Loucy (cell line): ENCODE measurements at regions not wholly inside any gene's neighbourhood (a gene's known extent, or its start where the extent isn't known, plus 50 kb on each side); places are given as distances from the start of the nearest gene placed in this dataset.

Source experiments
- CTCF ChIP-seq: fragments of 200-600 bp; sonication (generic); conservative IDR thresholded peaks from 2 replicates; pipeline ENCODE4 v1.5.1; 2014; ENCODE audit warnings: mild to moderate bottlenecking, antibody characterized with exemption, low read length
- EZH2phosphoT487 ChIP-seq: fragments of 200-600 bp; IDR thresholded peaks from 2 replicates; pipeline ENCODE4 v1.6.1; 2018; ENCODE audit warnings: antibody characterized with exemption, mild to moderate bottlenecking, moderate library complexity, borderline replicate concordance

GRCh38 chr6:4550227-4550597, 226.0 kb upstream of the CDYL start:
- no peak for TF ChIP-seq CTCF
- no peak for TF ChIP-seq EZH2phosphoT487
